Left lung (tissue), 4 donors: ENCODE measurements at regions not wholly inside any gene's neighbourhood (a gene's known extent, or its start where the extent isn't known, plus 50 kb on each side); places are given as distances from the start of the nearest gene placed in this dataset.
"Not testable (repeated sequence)": the region's sequence is repeated elsewhere in the genome, so short reads cannot be mapped to it uniquely, and the experiment has no call there.

Experiments used
- ATAC-seq: fragments of 200-7000 bp; cut with Tn5 transposase; one replicate; pipeline ENCODE4 v1.9.1; 2020; ENCODE audit warnings: moderate library complexity
- DNase-seq, 4 donors: peaks; one replicate each; pipeline ENCODE4 v3.0.0-alpha.2; 2013 to 2020
- H3K27ac ChIP-seq, 2 donors: fragments of 200-600 bp; sonication (generic) in 1 of 2; one replicate each; pipeline versions ENCODE4 v1.5.0 to v1.8.0; 2020 to 2021
- H3K27me3 ChIP-seq, 2 donors: fragments of 200-600 bp; sonication (generic) in 1 of 2; one replicate each; pipeline versions ENCODE4 v1.5.0 to v1.8.0; 2020 to 2021
- H3K36me3 ChIP-seq, 2 donors: fragments of 200-600 bp; sonication (generic) in 1 of 2; one replicate each; pipeline versions ENCODE4 v1.5.0 to v1.8.0; 2020 to 2021
- H3K4me1 ChIP-seq, 2 donors: fragments of 200-600 bp; one replicate each; pipeline ENCODE4 v1.8.0; 2021
- H3K4me3 ChIP-seq, 2 donors: fragments of 200-600 bp; sonication (generic) in 1 of 2; one replicate each; pipeline versions ENCODE4 v1.5.0 to v1.8.0; 2020 to 2021; ENCODE audit warnings: mild to moderate bottlenecking in 1 of 2
- H3K9me3 ChIP-seq, 2 donors: fragments of 200-600 bp; sonication (generic) in 1 of 2; one replicate each; pipeline versions ENCODE4 v1.5.0 to v1.8.0; 2020 to 2021
- intact Hi-C, 2 donors: fragments of 100-400 bp; cut with DNase I; formaldehyde crosslinking; loops; one replicate each; pipeline versions ENCODE4 v1.11.2 to v1.14.2; 2022
- TF ChIP-seq, protein P1 (sequence below), 2 donors: fragments of 200-600 bp; sonication (generic) in 1 of 2; IDR thresholded peaks; one replicate each; pipeline versions ENCODE4 v1.5.0 to v1.8.0; 2021; ENCODE audit warnings: antibody characterized with exemption in 2 of 2
- donor health status: DM: no; HTN: yes; CAD: no.
- donor health status: DM: no; HTN: no; CAD: no.

DNA sequence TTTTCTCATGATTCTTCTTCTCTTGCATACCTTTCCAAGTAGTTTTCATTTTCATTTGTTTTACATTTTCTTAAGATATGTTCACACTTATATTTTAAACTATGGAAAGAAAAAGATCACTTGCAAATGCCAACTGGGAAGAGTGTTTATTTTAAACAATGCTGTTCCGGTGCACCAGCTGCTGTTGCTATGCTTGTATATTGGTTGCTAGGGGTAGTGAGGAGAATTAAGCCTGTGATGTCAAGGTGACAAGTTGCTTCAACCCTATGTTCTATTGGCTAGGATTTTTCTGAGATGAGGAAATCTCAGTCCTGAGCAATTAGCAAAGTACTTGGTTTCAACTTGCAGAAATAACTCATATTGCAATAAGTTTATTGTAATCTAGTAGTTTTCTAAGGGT lies 500.1 kb downstream of the MFSD1 start:
- intact Hi-C loops = no loop called here
- H3K9me3 ChIP-seq = no peaks in the 10 kb centered on the region
- TF ChIP-seq, protein P1, sequence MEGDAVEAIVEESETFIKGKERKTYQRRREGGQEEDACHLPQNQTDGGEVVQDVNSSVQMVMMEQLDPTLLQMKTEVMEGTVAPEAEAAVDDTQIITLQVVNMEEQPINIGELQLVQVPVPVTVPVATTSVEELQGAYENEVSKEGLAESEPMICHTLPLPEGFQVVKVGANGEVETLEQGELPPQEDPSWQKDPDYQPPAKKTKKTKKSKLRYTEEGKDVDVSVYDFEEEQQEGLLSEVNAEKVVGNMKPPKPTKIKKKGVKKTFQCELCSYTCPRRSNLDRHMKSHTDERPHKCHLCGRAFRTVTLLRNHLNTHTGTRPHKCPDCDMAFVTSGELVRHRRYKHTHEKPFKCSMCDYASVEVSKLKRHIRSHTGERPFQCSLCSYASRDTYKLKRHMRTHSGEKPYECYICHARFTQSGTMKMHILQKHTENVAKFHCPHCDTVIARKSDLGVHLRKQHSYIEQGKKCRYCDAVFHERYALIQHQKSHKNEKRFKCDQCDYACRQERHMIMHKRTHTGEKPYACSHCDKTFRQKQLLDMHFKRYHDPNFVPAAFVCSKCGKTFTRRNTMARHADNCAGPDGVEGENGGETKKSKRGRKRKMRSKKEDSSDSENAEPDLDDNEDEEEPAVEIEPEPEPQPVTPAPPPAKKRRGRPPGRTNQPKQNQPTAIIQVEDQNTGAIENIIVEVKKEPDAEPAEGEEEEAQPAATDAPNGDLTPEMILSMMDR (IDR thresholded peaks at IDR 0.05) = no peak

DNA sequence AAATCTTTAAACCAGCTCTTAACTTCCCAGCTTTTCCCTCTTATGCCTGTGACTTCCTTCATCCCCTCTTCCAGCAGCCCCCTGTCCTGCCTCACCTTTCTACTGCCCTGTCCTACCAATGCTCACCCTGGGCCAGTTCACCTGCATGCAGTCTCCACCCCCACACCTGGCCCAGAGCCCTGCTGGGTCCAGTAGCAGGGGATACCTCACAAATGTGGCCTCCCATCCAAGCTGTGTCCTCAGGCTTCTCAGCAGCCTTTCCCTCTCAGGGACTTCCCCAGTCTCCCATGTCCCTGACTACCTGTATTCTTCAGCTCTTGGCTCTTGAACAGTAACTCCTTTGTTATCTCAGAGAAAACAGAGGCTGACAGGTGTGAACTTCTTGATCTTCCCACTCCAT lies 503.2 kb downstream of the MFSD1 start:
- DNase-seq (peak in 1 of 4 donors; percentile 52), ATAC-seq (no peak)
- Histone ChIP-seq H3K4me3 (no peak overlapping the region), H3K27me3 (no peaks in the 10 kb centered on the region), H3K4me1 (no peaks in the 10 kb centered on the region), H3K9me3 (no peaks in the 10 kb centered on the region), H3K27ac (no peak overlapping the region), H3K36me3 (no peaks in the 10 kb centered on the region)
- TF ChIP-seq, protein P1 (IDR thresholded peaks at IDR 0.05) = no peak
- intact Hi-C loops = no loop called here

More for the DNA sequence above, 500.1 kb downstream of the MFSD1 start:
- no peak overlapping the region for H3K4me3 ChIP-seq
- no peak overlapping the region for H3K27ac ChIP-seq
- DNase-seq (no peak), ATAC-seq (no peak)
- H3K27me3 ChIP-seq = no peaks in the 10 kb centered on the region
- H3K36me3 ChIP-seq = no peaks in the 10 kb centered on the region
- no peaks in the 10 kb centered on the region for H3K4me1 ChIP-seq

GRCh38 chr3:159316706-159317105 lies 514.9 kb downstream of the MFSD1 start:
- H3K27ac ChIP-seq, H3K4me3 ChIP-seq, H3K9me3 ChIP-seq, ATAC-seq, DNase-seq, intact Hi-C loops, H3K4me1 ChIP-seq, H3K36me3 ChIP-seq, H3K27me3 ChIP-seq: not testable (repeated sequence)

GRCh38 chr3:159319156-159319555 lies 517.3 kb downstream of the MFSD1 start:
- DNase-seq = no peak
- no peaks in the 10 kb centered on the region for H3K36me3 ChIP-seq
- intact Hi-C loops = no loop called here
- no peak overlapping the region for H3K4me3 ChIP-seq
- H3K4me1 ChIP-seq = no peaks in the 10 kb centered on the region
- no peak overlapping the region for H3K27ac ChIP-seq
- no peaks in the 10 kb centered on the region for H3K9me3 ChIP-seq
- no peak for ATAC-seq
- no peaks in the 10 kb centered on the region for H3K27me3 ChIP-seq
- TF ChIP-seq, protein P1 (IDR thresholded peaks at IDR 0.05) = no peak

DNA sequence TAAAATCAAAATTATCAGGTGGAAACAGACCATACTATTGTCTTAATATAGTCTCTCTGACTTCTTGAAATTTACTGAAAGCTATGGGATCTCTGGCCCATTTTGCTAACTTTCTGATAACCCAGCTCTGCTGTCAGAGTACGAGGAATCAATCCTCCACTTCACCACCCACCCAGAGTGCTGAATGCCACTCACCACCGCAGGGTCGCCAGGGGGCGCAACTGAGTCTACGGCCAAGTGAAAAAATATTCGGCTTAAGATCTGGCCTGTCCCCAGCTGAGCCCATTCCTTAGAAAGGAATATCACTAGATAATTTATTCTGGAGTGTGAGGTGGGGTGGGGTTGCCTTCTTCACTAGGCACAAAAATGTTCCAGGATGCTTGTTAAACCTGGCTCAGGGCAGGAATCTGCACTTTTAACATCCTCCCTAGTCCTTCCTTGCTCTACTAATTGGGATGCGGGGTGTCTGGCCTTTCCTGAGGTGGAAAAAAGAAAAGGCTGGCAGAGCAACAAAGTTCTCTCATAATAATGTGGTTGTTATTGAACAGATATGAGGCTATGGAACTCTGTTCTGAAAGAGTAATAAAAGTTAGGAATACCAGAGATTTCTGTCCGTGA lies 520.6 kb downstream of the MFSD1 start:
- H3K4me1 ChIP-seq = no peaks in the 10 kb centered on the region
- no peak overlapping the region for H3K4me3 ChIP-seq
- H3K27ac ChIP-seq = no peak overlapping the region
- no peaks in the 10 kb centered on the region for H3K9me3 ChIP-seq
- intact Hi-C loops = no loop called here
- TF ChIP-seq, protein P1 (IDR thresholded peaks at IDR 0.05) = peak; percentile 42 to 55
- no peaks in the 10 kb centered on the region for H3K36me3 ChIP-seq
- DNase-seq (peak in 2 of 4 donors; percentile 2 to 67), ATAC-seq (peak; percentile 61)
- H3K27me3 ChIP-seq = no peaks in the 10 kb centered on the region

DNA sequence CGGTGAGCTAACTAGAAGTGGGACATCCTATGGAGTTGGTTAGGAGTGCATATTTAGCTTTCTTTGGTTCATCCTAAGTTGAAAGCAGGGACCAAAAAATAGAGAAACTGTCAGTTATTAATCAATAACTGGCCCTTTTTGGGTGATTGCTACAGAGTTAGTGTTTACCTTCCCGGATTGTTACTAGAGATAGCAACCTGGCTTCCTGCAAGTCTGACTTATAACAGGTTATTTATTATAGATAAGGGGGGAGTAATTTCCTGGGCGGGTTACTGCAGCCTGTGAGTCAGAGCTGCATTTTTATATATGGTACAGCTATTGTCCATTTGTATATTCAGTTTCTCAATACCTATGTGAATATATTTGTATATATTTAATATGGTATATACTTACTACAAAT lies 522.0 kb downstream of the MFSD1 start:
- no peaks in the 10 kb centered on the region for H3K4me1 ChIP-seq
- no peaks in the 10 kb centered on the region for H3K27me3 ChIP-seq
- no peak overlapping the region for H3K27ac ChIP-seq
- no peaks in the 10 kb centered on the region for H3K36me3 ChIP-seq
- intact Hi-C loops = no loop called here
- no peak for DNase-seq
- no peaks in the 10 kb centered on the region for H3K9me3 ChIP-seq
- TF ChIP-seq, protein P1 (IDR thresholded peaks at IDR 0.05) = no peak
- ATAC-seq = no peak
- no peak overlapping the region for H3K4me3 ChIP-seq
